ENCODE measurements at regions not wholly inside any gene's neighbourhood (a gene's known extent, or its start where the extent isn't known, plus 50 kb on each side); places are given as distances from the start of the nearest gene placed in this dataset.

DNA sequence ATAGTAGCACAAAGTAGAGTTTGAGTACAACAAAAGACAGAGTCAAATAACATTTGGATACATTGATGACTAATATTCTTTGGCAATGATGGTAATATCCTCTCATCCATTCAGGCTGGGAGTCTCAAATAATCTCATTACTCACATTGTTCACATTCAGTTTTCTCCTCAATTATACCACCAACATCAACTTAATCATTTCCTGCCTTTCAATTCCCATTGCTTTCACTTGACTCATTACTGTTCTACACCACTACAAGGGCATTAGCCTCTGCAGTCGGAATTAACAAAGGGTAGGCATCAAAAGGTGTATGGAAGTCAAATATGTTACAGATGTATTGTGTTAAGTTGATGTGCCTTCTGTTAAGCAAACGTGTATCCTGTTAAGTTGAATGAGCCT lies 518.4 kb upstream of the SLITRK1 start:
- TF ChIP-seq, protein P1, sequence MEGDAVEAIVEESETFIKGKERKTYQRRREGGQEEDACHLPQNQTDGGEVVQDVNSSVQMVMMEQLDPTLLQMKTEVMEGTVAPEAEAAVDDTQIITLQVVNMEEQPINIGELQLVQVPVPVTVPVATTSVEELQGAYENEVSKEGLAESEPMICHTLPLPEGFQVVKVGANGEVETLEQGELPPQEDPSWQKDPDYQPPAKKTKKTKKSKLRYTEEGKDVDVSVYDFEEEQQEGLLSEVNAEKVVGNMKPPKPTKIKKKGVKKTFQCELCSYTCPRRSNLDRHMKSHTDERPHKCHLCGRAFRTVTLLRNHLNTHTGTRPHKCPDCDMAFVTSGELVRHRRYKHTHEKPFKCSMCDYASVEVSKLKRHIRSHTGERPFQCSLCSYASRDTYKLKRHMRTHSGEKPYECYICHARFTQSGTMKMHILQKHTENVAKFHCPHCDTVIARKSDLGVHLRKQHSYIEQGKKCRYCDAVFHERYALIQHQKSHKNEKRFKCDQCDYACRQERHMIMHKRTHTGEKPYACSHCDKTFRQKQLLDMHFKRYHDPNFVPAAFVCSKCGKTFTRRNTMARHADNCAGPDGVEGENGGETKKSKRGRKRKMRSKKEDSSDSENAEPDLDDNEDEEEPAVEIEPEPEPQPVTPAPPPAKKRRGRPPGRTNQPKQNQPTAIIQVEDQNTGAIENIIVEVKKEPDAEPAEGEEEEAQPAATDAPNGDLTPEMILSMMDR (IDR thresholded peaks at IDR 0.05; ENCODE audit: poor library complexity), result no peak
- TF ChIP-seq EZH2 (IDR thresholded peaks at IDR 0.05; ENCODE audit: borderline replicate concordance), result no peak
- no peak for TF ChIP-seq EZH2phosphoT487 (IDR thresholded peaks at IDR 0.05; ENCODE audit: low read depth, severe bottlenecking, unreplicated experiment)
